ENCODE measurements at regions not wholly inside any gene's neighbourhood (a gene's known extent, or its start where the extent isn't known, plus 50 kb on each side); places are given as distances from the start of the nearest gene placed in this dataset.
"Not testable (repeated sequence)": the region's sequence is repeated elsewhere in the genome, so short reads cannot be mapped to it uniquely, and the experiment has no call there.

- no peak for TF ChIP-seq CTCF (IDR thresholded peaks at IDR 0.05)
- TF ChIP-seq POLR2A (IDR thresholded peaks at IDR 0.05) = no peak
- no peak overlapping the region for H3K4me3 ChIP-seq (ENCODE audit: low read depth, poor library complexity, severe bottlenecking)
- intact Hi-C loops (cut with DNase I; ENCODE audit: low total_unique reads) = no loop called here
- 66 to 80% methylated on average over 2 of the region's 2 CpGs for WGBS, 2 donors
- DNase-seq (ENCODE audit: low spot score in 2 of 2) = no peak
Observed at GRCh38 chr6:119671105-119671504, 321.5 kb upstream of the MAN1A1 start.

- intact Hi-C loops (cut with DNase I; ENCODE audit: low total_unique reads) = no loop called here
- H3K4me3 ChIP-seq (ENCODE audit: low read depth, poor library complexity, severe bottlenecking) = no peak overlapping the region
- DNase-seq (ENCODE audit: low spot score in 2 of 2) = no peak
- TF ChIP-seq CTCF (IDR thresholded peaks at IDR 0.05) (no peak), POLR2A (IDR thresholded peaks at IDR 0.05) (no peak)
Observed at GRCh38 chr6:119669221-119669620, 319.7 kb upstream of the MAN1A1 start.

GRCh38 chr6:119665432-119665831 lies 315.9 kb upstream of the MAN1A1 start:
- H3K4me3 ChIP-seq (ENCODE audit: low read depth, poor library complexity, severe bottlenecking); DNase-seq (ENCODE audit: low spot score in 2 of 2); intact Hi-C loops (cut with DNase I; ENCODE audit: low total_unique reads): not testable (repeated sequence)
- WGBS, 2 donors = 88 to 97% methylated on average over 6 to 9 of the region's 10 CpGs

GRCh38 chr6:119661628-119662027 lies 312.1 kb upstream of the MAN1A1 start:
- TF ChIP-seq CTCF (IDR thresholded peaks at IDR 0.05) (no peak), POLR2A (IDR thresholded peaks at IDR 0.05) (no peak)
- no peak for DNase-seq (ENCODE audit: low spot score in 2 of 2)
- no peak overlapping the region for H3K4me3 ChIP-seq (ENCODE audit: low read depth, poor library complexity, severe bottlenecking)
- intact Hi-C loops (cut with DNase I; ENCODE audit: low total_unique reads) = no loop called here

GRCh38 chr6:119661078-119661477 lies 311.5 kb upstream of the MAN1A1 start:
- WGBS, 2 donors = 84 to 91% methylated on average over 4 of the region's 4 CpGs
- intact Hi-C loops (cut with DNase I; ENCODE audit: low total_unique reads) = no loop called here
- no peak for TF ChIP-seq POLR2A (IDR thresholded peaks at IDR 0.05)
- no peak for TF ChIP-seq CTCF (IDR thresholded peaks at IDR 0.05)
- DNase-seq (ENCODE audit: low spot score in 2 of 2) = no peak
- H3K4me3 ChIP-seq (ENCODE audit: low read depth, poor library complexity, severe bottlenecking) = no peak overlapping the region

- DNase-seq (ENCODE audit: low spot score in 2 of 2) = no peak
- intact Hi-C loops (cut with DNase I; ENCODE audit: low total_unique reads) = no loop called here
- TF ChIP-seq CTCF (IDR thresholded peaks at IDR 0.05) (no peak), POLR2A (IDR thresholded peaks at IDR 0.05) (no peak)
- no peak overlapping the region for H3K4me3 ChIP-seq (ENCODE audit: low read depth, poor library complexity, severe bottlenecking)
Observed at GRCh38 chr6:119658917-119659316, 309.4 kb upstream of the MAN1A1 start.

Data from lower leg skin (tissue), 4 donors.